HEK293T (cell line): ENCODE measurements at regions not wholly inside any gene's neighbourhood (a gene's known extent, or its start where the extent isn't known, plus 50 kb on each side); places are given as distances from the start of the nearest gene placed in this dataset.

ENCODE experiments used
- ARNT ChIP-seq: fragments of 450-650 bp; IDR thresholded peaks from 2 replicates; pipeline ENCODE4 v1.6.1; 2017; ENCODE audit warnings: mild to moderate bottlenecking
- CTBP1 ChIP-seq: fragments of 450-650 bp; IDR thresholded peaks from 2 replicates; pipeline ENCODE4 v1.6.1; 2016; ENCODE audit warnings: borderline replicate concordance
- ELF4 ChIP-seq: fragments of 450-650 bp; IDR thresholded peaks from 2 replicates; pipeline ENCODE4 v1.6.1; 2017; ENCODE audit warnings: antibody characterized with exemption
- FOXA1 ChIP-seq: fragments of 450-650 bp; IDR thresholded peaks from 2 replicates; pipeline ENCODE4 v1.6.1; 2016; ENCODE audit warnings: mild to moderate bottlenecking
- FOXM1 ChIP-seq: fragments of 450-650 bp; IDR thresholded peaks from 2 replicates; pipeline ENCODE4 v1.6.1; 2017; ENCODE audit warnings: mild to moderate bottlenecking, borderline replicate concordance
- HDGF ChIP-seq: fragments of 450-650 bp; IDR thresholded peaks from 2 replicates; pipeline ENCODE4 v1.6.1; 2017; ENCODE audit warnings: antibody characterized with exemption, borderline replicate concordance
- LEF1 ChIP-seq: fragments of 450-650 bp; IDR thresholded peaks from 2 replicates; pipeline ENCODE4 v1.6.1; 2017; ENCODE audit warnings: mild to moderate bottlenecking, borderline replicate concordance
- SP1 ChIP-seq: fragments of 450-650 bp; IDR thresholded peaks from 2 replicates; pipeline ENCODE4 v1.6.1; 2017
- SUZ12 ChIP-seq: fragments of 450-650 bp; IDR thresholded peaks from 2 replicates; pipeline ENCODE4 v1.6.1; 2016; ENCODE audit warnings: mild to moderate bottlenecking
- TARDBP ChIP-seq: fragments of 450-650 bp; IDR thresholded peaks from 2 replicates; pipeline ENCODE4 v1.6.1; 2016
- ZNF384 ChIP-seq: fragments of 450-650 bp; IDR thresholded peaks from 2 replicates; pipeline ENCODE4 v1.6.1; 2016
- TF ChIP-seq, protein P1 (sequence below): fragments of 450-650 bp; IDR thresholded peaks from 2 replicates; pipeline ENCODE4 v1.6.1; 2016

DNA sequence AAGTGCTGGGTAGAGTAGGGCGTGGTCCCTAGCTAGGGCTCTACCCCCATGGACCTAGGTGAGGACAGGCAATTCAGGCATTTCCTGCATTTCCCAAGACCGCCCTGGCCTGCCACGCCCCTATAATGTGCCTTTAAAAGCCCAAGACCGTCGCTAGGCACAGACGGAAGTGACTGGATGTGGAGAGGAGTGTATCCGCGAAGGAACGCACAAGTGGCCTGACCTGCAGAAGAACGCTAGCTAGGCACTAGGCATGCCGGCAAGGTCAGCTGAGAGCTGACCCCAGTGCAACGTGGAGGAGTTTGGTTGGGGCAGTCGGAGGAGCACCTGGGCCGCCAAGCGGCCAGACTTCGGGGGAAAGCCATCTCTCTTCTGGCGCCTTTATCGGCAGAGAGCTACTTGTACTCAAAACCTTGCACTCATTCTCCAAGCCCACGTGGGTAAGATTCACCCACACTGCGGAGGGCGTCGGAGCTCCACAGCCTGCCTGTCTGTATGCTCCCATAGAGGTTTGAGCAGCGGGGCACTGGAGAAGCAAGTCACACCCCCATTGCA is 370.0 kb downstream of the FGF9 start:
- TF ChIP-seq FOXM1: no peak
- TF ChIP-seq TARDBP: no peak
- TF ChIP-seq FOXA1: no peak
- no peak for TF ChIP-seq HDGF
- no peak for TF ChIP-seq ELF4
- no peak for TF ChIP-seq ZNF384
- TF ChIP-seq, protein P1, sequence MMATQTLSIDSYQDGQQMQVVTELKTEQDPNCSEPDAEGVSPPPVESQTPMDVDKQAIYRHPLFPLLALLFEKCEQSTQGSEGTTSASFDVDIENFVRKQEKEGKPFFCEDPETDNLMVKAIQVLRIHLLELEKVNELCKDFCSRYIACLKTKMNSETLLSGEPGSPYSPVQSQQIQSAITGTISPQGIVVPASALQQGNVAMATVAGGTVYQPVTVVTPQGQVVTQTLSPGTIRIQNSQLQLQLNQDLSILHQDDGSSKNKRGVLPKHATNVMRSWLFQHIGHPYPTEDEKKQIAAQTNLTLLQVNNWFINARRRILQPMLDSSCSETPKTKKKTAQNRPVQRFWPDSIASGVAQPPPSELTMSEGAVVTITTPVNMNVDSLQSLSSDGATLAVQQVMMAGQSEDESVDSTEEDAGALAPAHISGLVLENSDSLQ: no peak
- TF ChIP-seq ARNT: no peak
- no peak for TF ChIP-seq LEF1
- TF ChIP-seq SP1: no peak
- TF ChIP-seq CTBP1: no peak
- no peak for TF ChIP-seq SUZ12
